B cell (primary cell): ENCODE measurements at regions not wholly inside any gene's neighbourhood (a gene's known extent, or its start where the extent isn't known, plus 50 kb on each side); places are given as distances from the start of the nearest gene placed in this dataset.

ENCODE experiments used
- ATAC-seq: fragments of 200-7000 bp; cut with Tn5 transposase; one replicate; pipeline ENCODE4 v1.10.0; 2021; ENCODE audit warnings: low read depth, mild to moderate bottlenecking, moderate number of reproducible peaks, moderate library complexity
- CTCF ChIA-PET: fragments of 350-600 bp; sonication (Branson Sonifier 250); formaldehyde crosslinking; loops from one replicate; lab custom pipeline; 2021; ENCODE audit warnings: antibody characterized with exemption, inconsistent platforms; lab: Charles Lee
- POLR2A ChIA-PET: fragments of 350-600 bp; sonication (Branson Sonifier 250); formaldehyde crosslinking; loops from one replicate; lab custom pipeline; 2021; ENCODE audit warnings: antibody characterized with exemption; lab: Charles Lee
- DNase-seq: peaks from one replicate; pipeline ENCODE4 v3.0.0; 2013
- H2AFZ ChIP-seq: 2 replicates; pipeline ENCODE4 v1.6.1; 2012; ENCODE audit warnings: mild to moderate bottlenecking, low read depth, low read length; ENCODE audit not compliant: insufficient read depth, poor library complexity, severe bottlenecking
- H3K27ac ChIP-seq, 2 donors: 1 replicate in 1 of 2; 2 replicates in 1 of 2; pipeline ENCODE4 v1.5.1; 2012 to 2013; ENCODE audit warnings: low read length in 2 of 2, mild to moderate bottlenecking in 2 of 2, moderate library complexity in 1 of 2
- H3K27me3 ChIP-seq, 4 experiments: fragments of 200-600 bp in 1 of 4; sonication (generic) in 1 of 4; replicated peaks in 1 of 4; 1 replicate in 2 of 4; 2 replicates in 2 of 4; pipeline versions ENCODE4 v1.6.1 to v1.7.0; 2013 to 2016; ENCODE audit warnings: low read length in 3 of 4, mild to moderate bottlenecking in 2 of 4, mixed read lengths in 1 of 4, moderate library complexity in 1 of 4; ENCODE audit not compliant: insufficient read depth in 4 of 4, control insufficient read depth in 3 of 4; ENCODE audit errors: control extremely low read depth in 1 of 4
- H3K36me3 ChIP-seq, 2 experiments: replicated peaks in 1 of 2; 1 replicate in 1 of 2; 2 replicates in 1 of 2; pipeline versions ENCODE4 v1.6.1 to v1.7.1; 2013; ENCODE audit warnings: low read length in 1 of 2; ENCODE audit not compliant: insufficient read depth in 2 of 2, control insufficient read depth in 1 of 2; ENCODE audit errors: control extremely low read depth in 1 of 2, extremely low read depth in 1 of 2
- H3K4me1 ChIP-seq, 2 donors: fragments of 200-600 bp in 1 of 2; sonication (generic) in 1 of 2; 1 replicate in 1 of 2; 2 replicates in 1 of 2; pipeline versions ENCODE4 v1.5.1 to v1.6.1; 2013 to 2017; ENCODE audit warnings: low read length in 2 of 2; ENCODE audit not compliant: control insufficient read depth in 2 of 2, insufficient read depth in 2 of 2
- H3K4me2 ChIP-seq: replicated peaks from 2 replicates; pipeline ENCODE3; 2012; ENCODE audit warnings: mild to moderate bottlenecking, low read depth, low read length; ENCODE audit not compliant: poor library complexity, severe bottlenecking
- H3K4me3 ChIP-seq, 5 experiments: fragments of 200-600 bp in 1 of 5; sonication (generic) in 1 of 5; 1 replicate in 3 of 5; 2 replicates in 2 of 5; pipeline versions ENCODE4 v1.5.1 to v1.7.0; 2011 to 2016; ENCODE audit warnings: low read length in 4 of 5, mild to moderate bottlenecking in 4 of 5, low read depth in 2 of 5, control low read depth in 1 of 5, moderate library complexity in 1 of 5; ENCODE audit not compliant: insufficient read depth in 1 of 5; ENCODE audit errors: control extremely low read depth in 1 of 5, extremely low read depth in 1 of 5
- H3K79me2 ChIP-seq: fragments of 200-600 bp; sonication (generic); one replicate; pipeline ENCODE4 v1.6.0; 2016; ENCODE audit warnings: low read length; ENCODE audit not compliant: control insufficient read depth, insufficient read depth
- H3K9ac ChIP-seq: fragments of 200-600 bp; sonication (generic); 2 replicates; pipeline ENCODE4 v1.6.1; 2017; ENCODE audit warnings: mild to moderate bottlenecking, low read length, moderate library complexity
- H3K9me3 ChIP-seq, 3 donors: one replicate each; pipeline versions ENCODE4 v1.6.1 to v1.7.1; 2013; ENCODE audit warnings: low read length in 2 of 3; ENCODE audit not compliant: control insufficient read depth in 2 of 3, insufficient read depth in 1 of 3; ENCODE audit errors: control extremely low read depth in 1 of 3
- H4K20me1 ChIP-seq: 2 replicates; pipeline ENCODE4 v1.6.0; 2012; ENCODE audit warnings: mild to moderate bottlenecking, low read length; ENCODE audit not compliant: insufficient read depth, control insufficient read depth, poor library complexity, severe bottlenecking
- H3K27ac Mint-ChIP-seq: one replicate; pipeline ENCODE4 v1.8.0; 2021; ENCODE audit warnings: mixed read lengths
- H3K27me3 Mint-ChIP-seq: one replicate; pipeline ENCODE4 v1.8.0; 2021; ENCODE audit warnings: mixed read lengths
- H3K4me1 Mint-ChIP-seq: one replicate; pipeline ENCODE4 v1.8.0; 2021; ENCODE audit warnings: mixed read lengths
- H3K4me3 Mint-ChIP-seq: one replicate; pipeline ENCODE4 v1.8.0; 2021; ENCODE audit warnings: mixed read lengths
- H3K9me3 Mint-ChIP-seq: one replicate; pipeline ENCODE4 v1.8.0; 2022; ENCODE audit warnings: mixed read lengths; ENCODE audit not compliant: insufficient read depth
- CTCF ChIP-seq: fragments of 200-600 bp; IDR thresholded peaks from one replicate; pipeline ENCODE4 v1.8.0; 2022; ENCODE audit warnings: antibody characterized with exemption, mild to moderate bottlenecking
- EZH2 ChIP-seq: IDR thresholded peaks from 2 replicates; pipeline ENCODE4 v1.6.1; 2012; ENCODE audit warnings: borderline replicate concordance, low read depth, mild to moderate bottlenecking, moderate library complexity, low read length; ENCODE audit not compliant: insufficient read depth, poor library complexity, severe bottlenecking
- WGBS: methylation state at CpG from one replicate; pipeline ENCODE4 v1.1.5; 2013; ENCODE audit warnings: missing lambda C conversion rate; ENCODE audit not compliant: insufficient coverage; 5-methylcytosine and 5-hydroxymethylcytosine counted together
- intact Hi-C: fragments of 100-400 bp; cut with micrococcal nuclease; formaldehyde crosslinking; loops from one replicate; pipeline ENCODE4 v1.10.0; 2022

GRCh38 chr4:84338367-84338766, 160.7 kb downstream of the NKX6-1 start:
- Histone ChIP-seq H3K4me2 (no peak overlapping the region), H3K27ac (no peak overlapping the region), H3K4me3 (no peak overlapping the region), H3K9me3 (peaks cover 0 to 22% (median 0%) of the 10 kb centered on the region in 3 donors), H3K9ac (no peak overlapping the region), H3K36me3 (no peaks in the 10 kb centered on the region), H3K79me2 (no peaks in the 10 kb centered on the region), H2AFZ (no peak overlapping the region), H3K4me1 (no peaks in the 10 kb centered on the region), H4K20me1 (no peaks in the 10 kb centered on the region), H3K27me3 (no peaks in the 10 kb centered on the region)
- Mint-ChIP-seq H3K9me3 (peaks cover 5% of the 10 kb centered on the region), H3K4me1 (no peaks in the 10 kb centered on the region), H3K27ac (no peak overlapping the region), H3K4me3 (no peak overlapping the region), H3K27me3 (no peaks in the 10 kb centered on the region)
- no peak for DNase-seq
- 81% methylated on average over 5 of the region's 5 CpGs for WGBS
- ChIA-PET POLR2A (no interaction called here), CTCF (no interaction called here)
- TF ChIP-seq CTCF (no peak), EZH2 (no peak)
- intact Hi-C loops: no loop called here
- no peak for ATAC-seq

GRCh38 chr4:84336964-84337705, 162.0 kb downstream of the NKX6-1 start:
- Histone ChIP-seq H3K4me3 (no peak overlapping the region), H3K36me3 (no peaks in the 10 kb centered on the region), H3K9me3 (peaks cover 0 to 14% (median 0%) of the 10 kb centered on the region in 3 donors), H3K4me1 (no peaks in the 10 kb centered on the region), H4K20me1 (no peaks in the 10 kb centered on the region), H3K4me2 (no peak overlapping the region), H3K27ac (no peak overlapping the region), H3K9ac (no peak overlapping the region), H3K79me2 (no peaks in the 10 kb centered on the region), H2AFZ (no peak overlapping the region), H3K27me3 (no peaks in the 10 kb centered on the region)
- ChIA-PET CTCF (no interaction called here), POLR2A (no interaction called here)
- Mint-ChIP-seq H3K4me1 (no peaks in the 10 kb centered on the region), H3K9me3 (peaks cover 2% of the 10 kb centered on the region), H3K27me3 (no peaks in the 10 kb centered on the region), H3K27ac (no peak overlapping the region), H3K4me3 (no peak overlapping the region)
- TF ChIP-seq EZH2 (no peak), CTCF (no peak)
- intact Hi-C loops: no loop called here
- DNase-seq (no peak), ATAC-seq (no peak)
- no CpG with 5 or more reads among the region's 3 CpGs for WGBS
